ENCODE measurements at regions not wholly inside any gene's neighbourhood (a gene's known extent, or its start where the extent isn't known, plus 50 kb on each side); places are given as distances from the start of the nearest gene placed in this dataset.

DNA sequence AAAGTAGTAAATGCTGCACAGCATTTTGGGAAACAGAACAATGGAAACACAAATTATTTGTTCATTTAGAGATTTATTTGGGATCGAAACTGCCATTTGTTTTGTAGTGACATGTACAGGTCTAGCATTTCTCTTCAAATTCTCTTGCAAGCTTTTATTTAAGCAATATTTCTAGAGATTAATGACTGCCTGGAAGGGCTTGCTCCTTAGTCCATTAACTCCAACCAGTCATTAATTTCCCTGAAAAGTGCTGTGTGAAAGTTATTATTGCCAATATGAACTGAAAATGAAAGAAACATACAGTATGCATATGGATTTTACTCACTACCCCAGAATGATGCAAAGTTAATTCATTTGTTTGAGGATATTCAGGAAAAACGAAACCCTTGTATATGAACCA lies 1349.6 kb upstream of the FLRT2 start:
- no peak for DNase-seq

DNA sequence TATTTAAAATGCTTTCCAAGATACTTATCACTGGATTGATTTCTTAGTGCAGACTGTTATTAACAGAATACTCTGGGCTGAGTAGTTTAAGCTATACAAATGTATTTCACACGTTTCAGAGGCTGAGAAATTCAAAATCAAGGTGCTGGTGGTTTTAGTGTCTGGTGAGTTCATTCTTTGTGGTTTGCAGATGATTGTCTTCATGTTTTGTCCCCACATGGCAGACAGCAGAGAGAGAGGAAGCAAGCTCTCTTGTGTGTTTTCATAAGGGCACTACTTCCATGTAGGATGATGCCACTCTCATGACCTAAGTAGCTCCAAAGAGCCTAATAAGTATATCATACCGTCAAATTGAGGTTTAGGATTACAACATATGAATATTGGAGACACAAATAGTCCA lies 1348.9 kb upstream of the FLRT2 start:
- DNase-seq: no peak

DNA sequence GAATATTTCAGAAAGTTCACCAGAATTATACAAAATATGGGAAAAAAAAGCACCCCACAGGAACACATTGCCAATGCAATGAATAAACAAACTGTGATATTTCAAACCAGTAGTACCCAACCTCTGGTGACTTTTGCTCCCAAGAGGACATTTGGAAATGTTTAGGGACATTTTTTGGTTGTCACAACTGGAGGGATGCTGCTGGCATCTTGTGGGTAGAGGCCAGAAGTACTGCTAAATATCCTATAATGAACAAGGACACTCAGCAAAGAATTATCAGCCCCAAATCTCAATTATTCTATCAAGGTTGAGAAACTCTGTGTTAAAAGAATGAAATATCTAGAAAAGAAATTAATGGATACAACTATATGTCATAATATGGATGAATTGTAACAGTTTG lies 1334.4 kb upstream of the FLRT2 start:
- DNase-seq: no peak

DNA sequence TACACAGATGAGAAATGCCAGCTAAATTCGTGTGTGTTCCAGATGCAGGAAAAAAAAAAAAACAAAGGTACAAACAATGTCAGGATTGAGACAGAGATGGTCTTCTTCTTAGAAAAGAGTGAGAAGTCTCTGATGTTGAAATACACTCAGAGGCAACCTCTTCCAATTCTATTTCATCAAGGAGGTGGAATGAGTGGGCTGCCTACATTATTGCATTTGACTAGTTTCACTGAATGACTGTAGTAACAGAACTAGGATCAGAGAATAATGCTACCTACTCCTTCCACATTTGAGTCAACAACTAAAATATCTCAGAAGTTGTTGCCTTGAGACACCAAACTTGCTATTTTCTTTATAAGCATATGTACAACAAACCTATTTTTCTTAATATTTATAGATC lies 1332.2 kb upstream of the FLRT2 start:
- DNase-seq: no peak

DNA sequence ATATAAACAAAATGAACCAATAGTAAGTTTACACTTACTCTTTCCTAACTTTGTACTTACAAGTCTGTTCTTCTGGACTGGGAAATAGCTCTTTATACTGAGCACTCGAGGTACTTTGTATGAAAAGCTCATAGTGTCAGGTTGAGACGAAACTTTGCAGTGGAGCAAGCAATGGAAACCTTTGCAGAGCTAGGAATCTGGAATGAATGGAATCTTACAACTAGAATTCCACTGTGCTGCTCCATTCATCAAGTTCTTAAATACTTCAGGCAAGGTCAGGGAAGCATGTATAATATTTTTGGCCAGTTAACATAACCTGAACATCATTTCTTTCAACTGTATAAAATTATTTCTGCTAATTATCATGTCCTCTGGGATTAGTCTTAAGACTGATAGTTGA lies 1327.5 kb upstream of the FLRT2 start:
- no peak for DNase-seq

DNA sequence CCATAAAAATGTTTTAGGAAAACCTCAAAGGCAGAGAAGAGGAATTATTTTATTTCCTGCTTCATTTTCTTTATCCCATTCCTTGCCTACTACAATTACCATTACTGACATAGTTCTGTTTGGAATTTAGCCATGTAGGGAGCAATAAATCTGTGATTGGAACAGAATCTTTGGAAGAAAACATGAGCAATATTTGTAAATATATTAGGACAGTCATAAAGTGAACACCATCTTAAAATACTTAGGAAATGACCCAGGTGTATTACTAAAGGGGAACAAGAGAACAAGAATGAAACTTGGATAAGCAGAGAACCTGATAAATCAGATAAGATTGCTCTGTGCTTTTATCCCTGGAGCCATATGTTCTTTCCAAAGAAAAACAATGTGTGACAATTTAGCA lies 1326.0 kb upstream of the FLRT2 start:
- no peak for DNase-seq

DNA sequence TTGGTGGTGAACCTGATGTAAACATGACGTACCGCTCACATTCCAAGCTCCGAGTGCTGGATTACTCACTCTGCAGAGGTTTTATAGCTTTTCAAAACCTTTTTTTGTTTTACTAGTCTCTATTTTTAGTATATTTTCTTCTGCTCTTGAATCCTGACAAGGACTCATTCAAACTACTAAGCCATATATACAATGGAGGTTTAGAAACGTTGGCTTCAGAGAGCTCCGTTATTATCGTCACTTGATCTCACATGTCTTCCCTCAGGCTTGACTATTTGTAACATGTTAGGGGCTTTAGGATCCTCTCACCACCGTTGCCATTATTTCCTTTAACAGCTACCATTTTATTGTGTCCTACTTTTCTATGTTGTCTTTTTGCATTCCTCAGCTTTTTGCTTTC lies 1321.5 kb upstream of the FLRT2 start:
- DNase-seq: no peak

DNA sequence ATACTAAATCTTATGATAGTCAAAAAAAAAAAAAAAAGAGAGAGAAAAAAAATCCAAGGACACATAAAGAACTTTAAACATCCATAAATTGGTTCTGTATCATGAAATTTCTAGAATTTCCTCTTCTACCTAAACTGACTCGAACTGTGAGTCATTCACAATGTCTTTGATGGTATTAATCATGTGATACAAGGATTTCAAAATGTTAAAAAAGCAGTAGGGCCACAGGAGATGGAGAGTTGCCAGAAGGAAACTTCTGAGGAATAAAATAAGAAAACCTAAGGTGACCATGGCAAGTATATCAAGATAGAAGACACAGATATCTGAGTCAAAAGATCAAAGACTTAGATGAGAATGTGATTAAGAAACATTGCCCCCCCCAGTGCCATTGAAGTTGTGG lies 1320.9 kb upstream of the FLRT2 start:
- DNase-seq: no peak

DNA sequence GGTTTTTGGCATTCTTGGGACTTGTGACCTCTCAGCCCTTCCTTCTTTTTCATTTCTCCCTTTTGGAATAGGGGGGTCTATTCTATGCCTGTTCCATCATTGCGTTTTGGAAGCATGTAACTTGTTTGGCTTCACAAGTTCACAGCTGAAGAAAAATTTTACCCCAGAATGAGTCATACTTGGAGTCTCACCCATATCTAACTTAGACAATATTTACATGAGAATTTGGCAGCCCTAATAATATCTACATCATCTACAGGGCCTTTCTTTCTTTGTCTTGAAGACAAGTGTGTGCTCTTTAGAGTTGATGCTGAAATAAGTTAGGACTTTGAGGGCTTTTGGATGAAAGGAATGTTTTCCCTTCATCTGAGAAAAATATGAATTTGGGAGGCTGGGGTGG lies 1312.9 kb upstream of the FLRT2 start:
- no peak for DNase-seq

DNA sequence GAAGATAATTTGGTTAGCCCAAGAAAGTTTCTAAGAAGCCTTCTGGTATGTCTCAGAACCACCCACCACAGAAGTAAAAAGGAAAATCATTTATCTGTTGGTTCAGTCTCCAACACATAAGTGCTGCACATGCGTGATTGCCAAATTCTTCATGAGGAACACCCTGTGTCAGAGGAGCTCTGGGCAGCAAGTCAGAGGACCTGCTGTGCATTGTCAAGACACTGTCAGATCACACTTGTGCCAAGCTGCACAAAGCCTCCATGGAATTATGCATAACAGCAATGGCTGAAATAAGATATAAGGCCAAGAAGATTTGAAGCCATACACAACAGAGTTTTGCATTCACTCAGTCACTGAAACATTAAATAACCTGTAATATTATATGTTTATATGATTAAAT lies 1304.7 kb upstream of the FLRT2 start:
- no peak for DNase-seq

DNA sequence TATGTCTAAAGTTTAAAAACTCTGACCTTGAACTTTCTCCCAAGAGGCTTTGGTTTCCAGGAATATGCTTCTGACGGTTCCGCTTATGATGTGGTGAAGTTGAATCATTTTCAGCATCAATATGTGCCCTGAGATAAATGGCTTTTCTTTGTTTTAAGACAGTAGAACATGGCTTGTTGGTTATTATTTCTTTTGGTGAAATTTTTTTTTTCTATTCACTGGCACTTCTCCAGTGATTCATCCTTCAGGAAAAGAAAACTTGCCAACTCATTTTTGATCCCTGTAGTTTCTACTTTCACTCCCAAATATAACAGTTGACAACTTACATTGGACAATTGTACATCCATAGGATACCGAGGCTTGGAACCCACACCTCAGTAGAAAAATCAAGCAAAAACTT lies 1301.2 kb upstream of the FLRT2 start:
- DNase-seq: no peak

DNA sequence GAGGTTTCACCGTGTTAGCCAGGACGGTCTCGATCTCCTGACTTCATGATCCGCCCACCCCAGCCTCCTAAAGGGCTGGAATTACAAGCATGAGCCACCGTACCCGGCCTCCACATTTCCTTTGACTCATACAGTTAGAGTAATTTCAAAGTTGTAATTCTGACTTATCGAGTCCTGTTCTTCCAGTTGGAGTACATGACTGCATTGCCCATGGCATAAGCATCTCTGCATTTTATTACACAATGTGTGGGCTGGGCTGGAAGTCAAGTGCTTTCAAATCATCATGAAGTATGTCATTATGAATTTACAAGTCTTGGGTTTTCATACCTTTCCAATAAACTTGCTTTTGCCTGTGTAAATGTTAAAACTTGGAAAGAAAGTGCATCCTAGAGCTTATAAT lies 1295.7 kb upstream of the FLRT2 start:
- DNase-seq: no peak

DNA sequence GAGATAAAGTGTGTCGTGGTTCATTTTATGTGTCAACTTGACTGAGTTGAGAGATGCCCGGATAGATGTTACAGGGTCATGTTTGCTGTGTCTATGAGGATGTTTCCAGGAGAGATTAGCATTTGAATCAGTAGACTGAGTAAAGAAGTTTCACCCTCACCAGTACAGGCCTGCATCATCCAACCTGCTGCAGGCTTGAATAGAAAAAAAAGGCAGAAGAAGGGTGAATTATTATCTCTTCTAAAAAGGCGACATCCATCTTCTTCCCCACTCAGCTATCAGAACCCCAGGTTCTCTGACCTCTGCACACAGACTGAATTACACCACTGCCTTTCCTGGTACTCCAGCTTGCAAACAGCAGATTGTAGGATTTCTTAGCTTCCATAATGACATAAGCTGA lies 1293.7 kb upstream of the FLRT2 start:
- DNase-seq: no peak

DNA sequence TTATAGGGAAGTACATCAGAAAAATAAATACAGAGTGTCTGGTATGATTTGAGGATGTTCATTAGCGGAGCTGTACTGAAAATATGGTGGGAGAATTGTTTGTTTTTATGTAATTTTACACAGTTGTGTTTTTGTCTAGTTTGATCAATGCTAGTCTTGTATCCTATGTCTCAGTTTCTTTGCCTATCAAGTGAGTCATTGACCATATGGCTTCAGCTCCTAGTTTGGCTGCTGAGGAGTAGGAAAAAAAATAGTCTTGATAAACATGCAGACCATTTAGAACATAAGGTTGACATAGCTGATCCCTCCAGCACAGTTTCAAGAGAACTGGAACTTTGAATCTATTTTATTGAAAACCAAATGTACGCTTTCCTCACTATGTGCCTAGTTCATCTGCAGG lies 1292.1 kb upstream of the FLRT2 start:
- no peak for DNase-seq

DNA sequence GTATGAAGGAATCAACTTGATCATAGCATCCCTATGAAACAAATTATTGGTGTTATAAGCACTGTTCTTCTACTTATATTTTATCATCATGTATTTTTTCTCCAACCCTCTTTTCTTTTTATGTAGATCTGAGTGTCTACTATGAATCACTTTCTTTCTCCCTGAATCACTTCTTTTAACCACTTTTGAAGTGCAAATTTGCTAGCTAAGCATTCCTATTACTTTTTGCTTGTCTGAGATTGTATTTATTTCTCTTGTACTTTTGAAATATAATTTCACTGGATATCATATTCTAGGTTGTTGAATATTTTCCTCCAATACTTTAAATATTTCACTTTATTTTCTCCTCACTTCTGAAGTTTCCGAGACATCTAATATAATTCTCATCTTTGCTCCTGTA lies 1282.3 kb upstream of the FLRT2 start:
- DNase-seq: no peak

DNA sequence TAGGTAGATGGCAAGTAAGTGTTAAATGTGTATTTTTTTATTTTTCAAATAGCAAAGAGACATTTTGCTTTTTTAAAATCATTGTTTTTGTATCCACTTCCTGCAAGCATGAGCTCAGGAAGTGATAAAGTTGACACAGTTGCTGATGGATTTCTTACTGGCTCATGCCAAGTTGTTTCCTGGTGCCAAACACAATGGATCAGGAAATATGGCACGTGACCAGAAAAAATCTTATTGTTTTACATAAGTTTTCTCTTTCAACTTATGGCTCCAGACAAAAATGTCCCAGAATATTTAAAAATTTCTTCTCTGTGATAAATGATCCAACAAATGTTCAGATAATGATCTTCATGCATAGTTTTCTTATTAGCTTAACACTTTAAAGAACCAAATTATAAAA lies 1279.1 kb upstream of the FLRT2 start:
- no peak for DNase-seq

DNA sequence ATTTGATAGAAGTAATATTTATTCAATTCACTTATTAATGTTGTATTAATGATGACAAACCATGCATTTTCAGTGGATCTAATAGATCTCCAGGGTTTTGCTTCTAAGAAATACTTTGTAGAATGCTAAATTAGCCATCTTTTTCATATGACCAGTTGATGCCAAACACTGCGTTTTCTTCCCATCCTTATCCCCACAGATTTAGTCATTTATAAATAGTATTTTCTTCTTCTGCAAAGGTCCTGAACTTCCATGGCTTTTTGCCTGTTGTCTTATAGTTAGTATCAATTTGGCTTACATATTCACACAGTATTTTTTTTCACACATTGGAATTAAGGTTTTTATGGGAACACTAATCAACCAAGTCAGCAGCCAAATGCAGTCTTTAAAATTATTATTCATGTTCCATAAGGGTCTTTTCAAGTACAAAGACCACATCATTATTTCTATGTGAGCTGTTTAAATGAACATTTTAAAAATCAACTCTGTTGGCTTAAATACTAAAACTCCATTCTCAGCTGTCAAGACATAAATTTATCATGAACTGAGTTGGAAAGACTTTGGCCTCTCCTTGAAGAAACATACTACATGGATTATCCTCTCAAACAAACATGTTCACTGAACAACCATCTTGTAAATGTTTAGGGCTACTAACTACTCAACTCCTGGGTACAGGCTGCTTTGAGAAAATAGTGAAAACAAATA lies 1278.4 kb upstream of the FLRT2 start:
- DNase-seq: no peak

DNA sequence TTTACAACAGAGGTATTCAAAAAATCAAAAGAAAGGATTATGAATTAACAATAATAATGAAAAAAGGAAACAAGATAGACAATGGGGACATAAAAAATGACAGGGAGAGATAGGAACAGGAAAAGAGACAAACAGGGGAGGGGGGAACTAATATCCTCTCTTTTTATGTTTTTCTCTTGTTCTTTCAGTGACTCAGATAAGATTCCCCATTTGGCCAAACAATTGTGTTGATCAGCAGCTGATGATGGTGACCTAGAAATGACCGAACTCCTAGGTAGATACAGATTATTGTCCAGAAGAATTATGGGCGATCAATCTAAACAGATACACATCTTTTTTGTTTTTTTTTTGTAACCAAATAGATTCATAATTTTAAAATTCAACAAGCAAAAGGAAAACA lies 1277.2 kb upstream of the FLRT2 start:
- no peak for DNase-seq

DNA sequence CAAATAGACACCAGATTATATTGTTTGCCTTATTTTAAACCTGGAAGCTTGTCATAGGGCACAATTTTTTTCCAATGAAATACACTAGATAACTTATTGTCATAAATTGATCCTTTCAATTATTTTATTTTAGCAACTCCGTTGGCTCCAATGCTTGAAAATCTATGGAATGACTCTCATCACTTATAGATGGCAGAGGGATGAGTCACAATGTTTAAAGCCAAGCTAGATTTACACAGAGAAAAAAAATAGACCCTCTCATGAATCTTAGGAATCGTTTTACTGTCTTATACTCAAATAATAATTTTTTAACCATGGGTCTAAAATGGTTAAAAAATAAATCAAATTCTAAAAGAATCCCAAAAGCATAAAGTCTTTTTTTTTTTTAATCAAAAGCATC lies 1276.6 kb upstream of the FLRT2 start:
- DNase-seq: no peak

DNA sequence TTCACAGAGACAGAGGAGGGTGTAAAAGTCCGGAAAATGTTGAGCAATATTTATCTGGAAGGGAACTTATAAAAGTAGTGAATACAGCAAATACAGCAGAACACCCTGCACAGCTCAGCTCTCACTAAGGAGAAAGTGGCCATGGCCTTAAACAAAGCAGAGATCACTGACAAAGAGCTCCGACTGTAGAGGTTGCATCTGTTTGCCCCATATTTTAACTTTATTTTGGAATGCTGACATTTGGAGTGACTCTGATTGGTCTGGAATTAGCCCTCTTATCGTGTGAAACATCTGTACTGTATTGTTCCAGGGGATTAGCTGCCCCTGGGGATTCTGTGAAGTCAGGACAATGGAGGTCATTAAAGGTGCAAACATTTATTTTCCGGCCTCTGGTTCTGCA lies 1275.7 kb upstream of the FLRT2 start:
- no peak for DNase-seq

DNA sequence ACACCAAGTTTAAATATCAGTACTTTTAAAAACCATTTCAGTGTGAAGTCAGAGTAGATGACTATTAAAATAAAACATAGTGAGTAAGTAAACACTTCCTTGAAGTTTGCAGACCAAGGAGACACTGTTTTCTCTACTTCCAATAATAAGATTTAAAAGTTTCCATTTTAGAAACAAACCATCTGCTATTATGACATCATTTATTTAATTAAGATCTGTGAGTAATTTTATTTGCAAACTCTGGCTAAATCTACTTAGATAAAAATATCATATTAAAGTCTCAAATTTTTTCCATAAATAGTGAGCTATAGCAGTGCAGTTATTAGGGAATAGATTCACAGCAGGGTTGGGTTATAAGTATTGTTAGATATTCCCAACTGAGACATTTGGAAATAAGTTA lies 1267.0 kb upstream of the FLRT2 start:
- no peak for DNase-seq

DNA sequence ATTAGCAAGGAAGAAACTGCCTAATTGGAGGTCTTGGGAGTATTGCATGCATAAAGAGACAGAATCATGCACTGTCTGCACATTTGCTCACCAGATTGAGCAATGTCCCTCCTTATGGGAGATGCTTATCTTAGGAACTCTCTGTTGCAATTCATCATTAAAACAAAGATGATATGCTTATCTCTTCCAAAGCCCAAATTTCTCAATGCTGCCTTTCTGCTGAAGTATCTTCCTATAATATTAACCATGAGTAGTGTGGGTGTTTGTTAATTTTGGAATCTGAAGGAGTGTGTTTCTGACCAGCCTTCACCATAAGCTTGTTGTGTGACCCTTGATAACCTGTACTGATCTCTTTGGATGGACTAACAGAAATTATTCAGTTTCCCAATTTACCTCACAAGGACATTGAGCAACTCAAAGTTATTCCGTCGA lies 1257.6 kb upstream of the FLRT2 start:
- DNase-seq: no peak

DNA sequence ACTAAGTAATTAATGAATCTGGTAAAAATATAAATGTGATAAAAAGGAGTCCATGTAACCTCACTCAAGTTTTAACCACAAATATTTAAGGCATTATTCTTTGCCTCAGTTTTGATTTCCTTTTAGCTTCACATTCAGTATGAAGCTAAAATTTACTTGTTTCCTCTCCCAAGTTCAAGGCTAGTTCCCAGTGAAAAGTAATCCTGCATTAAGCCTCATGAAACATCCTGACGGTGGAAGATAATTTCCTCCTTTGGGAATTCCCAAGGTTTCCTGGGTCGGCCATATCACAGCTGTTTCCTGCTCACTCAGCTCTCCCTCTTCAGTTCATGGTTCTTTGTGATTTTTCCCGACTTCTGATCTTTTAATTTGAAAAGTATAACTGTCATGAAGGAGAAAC lies 1256.8 kb upstream of the FLRT2 start:
- DNase-seq: no peak

DNA sequence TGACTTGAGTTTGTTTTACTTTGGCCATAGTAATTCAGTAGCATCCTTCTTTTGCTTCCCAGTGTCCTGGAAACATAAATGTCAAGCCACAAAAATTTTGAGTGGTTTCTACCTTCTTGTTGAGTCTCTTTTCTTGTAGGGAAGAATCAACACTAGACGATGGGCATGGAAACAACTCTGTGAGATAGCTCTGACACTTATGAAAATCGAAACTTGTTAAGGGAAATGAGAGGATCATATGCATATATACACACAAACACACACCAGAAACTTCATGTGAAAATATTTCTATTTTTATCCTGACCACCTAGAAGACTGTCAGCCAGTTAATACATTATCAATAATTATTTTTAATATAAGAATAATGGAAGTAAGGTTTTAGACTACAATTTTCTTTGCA lies 1247.3 kb upstream of the FLRT2 start:
- DNase-seq: no peak

DNA sequence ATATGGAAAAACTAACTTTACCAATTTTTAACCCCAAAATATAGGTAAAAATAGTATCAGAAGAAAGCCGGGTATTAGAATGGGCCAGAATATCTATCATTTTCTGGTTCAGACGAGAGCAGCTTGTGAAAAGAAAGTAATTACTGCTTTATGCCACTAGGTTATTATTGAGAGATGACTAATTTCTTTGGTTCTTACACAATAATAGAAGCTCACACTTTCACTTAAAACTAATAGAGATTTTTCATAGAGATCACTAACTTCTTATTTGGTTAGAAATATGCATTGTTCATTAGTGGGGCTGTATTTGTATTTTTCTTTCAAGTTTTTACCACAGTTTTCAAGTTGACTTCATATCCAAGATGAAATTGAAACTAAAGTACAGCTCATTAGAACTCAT lies 1241.2 kb upstream of the FLRT2 start:
- no peak for DNase-seq

DNA sequence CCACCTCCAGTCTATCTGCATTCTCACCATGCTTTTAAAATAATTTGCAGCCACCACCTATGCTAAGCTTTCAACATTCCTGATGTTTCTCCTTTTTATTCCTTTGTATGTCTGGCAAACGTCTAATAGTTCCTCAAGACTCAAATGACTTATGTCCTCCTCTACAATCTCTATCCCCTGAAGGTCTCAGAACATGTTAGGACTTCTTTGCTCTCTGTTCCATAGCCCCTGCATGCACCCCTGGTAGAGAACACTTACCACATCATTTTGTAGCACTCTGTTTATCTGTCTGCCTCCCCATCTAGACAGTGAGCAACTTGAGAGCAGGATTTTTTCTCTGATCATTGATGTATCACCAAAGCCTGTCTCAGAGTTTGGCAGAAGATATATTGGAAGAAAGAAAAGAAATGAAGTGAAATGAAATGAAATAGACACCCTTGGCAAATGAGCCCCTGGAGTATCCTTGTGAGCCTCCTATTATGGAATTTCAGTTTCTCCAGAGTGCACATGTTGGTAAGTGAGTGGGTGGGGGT lies 1231.2 kb upstream of the FLRT2 start:
- DNase-seq: no peak

Data from NCI-H1417 treated with DMSO at 0.1 percent for 48 hours (cell line).